PFSK-1 (cell line): ENCODE measurements at regions not wholly inside any gene's neighbourhood (a gene's known extent, or its start where the extent isn't known, plus 50 kb on each side); places are given as distances from the start of the nearest gene placed in this dataset.

Experiments
- FOXP2 ChIP-seq: optimal IDR thresholded peaks from 2 replicates; pipeline ENCODE3; 2011; ENCODE audit warnings: borderline replicate concordance, control low read depth, inconsistent platforms; ENCODE audit not compliant: insufficient read depth; ENCODE audit errors: extremely low read length, extremely low read depth
- POLR2AphosphoS5 ChIP-seq: IDR thresholded peaks from 2 replicates; pipeline ENCODE4 v1.6.1; 2012; ENCODE audit warnings: low read depth, mild to moderate bottlenecking, control low read depth, low read length, moderate library complexity
- SIN3A ChIP-seq: IDR thresholded peaks from 2 replicates; pipeline ENCODE4 v1.6.1; 2012; ENCODE audit warnings: mild to moderate bottlenecking, low read length, moderate library complexity, borderline replicate concordance; ENCODE audit not compliant: insufficient read depth
- TAF1 ChIP-seq: IDR thresholded peaks from 2 replicates; pipeline ENCODE4 v1.6.1; 2012; ENCODE audit warnings: low read length, control low read depth, borderline replicate concordance; ENCODE audit not compliant: insufficient read depth
- TF ChIP-seq, protein P1 (sequence below), 2 experiments: IDR thresholded peaks; 2 replicates each; pipeline versions ENCODE4 v1.6.1 to v1.8.0; 2011 to 2012; ENCODE audit warnings: low read depth in 2 of 2, low read length in 2 of 2, control low read depth in 1 of 2, inconsistent platforms in 1 of 2, mild to moderate bottlenecking in 1 of 2, moderate library complexity in 1 of 2; ENCODE audit not compliant: insufficient read depth in 1 of 2

DNA sequence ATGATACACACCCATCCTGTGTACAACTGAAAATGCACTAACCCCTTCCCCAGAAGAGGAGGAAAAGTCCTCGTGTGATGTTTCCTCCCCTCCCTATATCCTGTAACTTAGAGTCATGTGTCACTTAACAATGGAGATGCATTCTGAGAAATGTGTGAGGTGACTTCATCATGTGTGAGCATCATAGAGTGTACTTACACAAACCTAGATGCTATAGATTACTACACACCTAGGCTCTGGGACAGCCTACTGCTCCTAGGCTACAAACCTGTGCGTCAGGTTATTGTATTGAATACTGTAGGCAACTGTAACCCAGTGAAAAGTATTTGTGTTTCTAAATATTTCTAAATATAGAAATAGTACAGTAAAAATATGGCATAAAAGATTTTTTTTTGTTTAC, 98.6 kb upstream of the FAM180A start:
- TF ChIP-seq TAF1 (no peak), SIN3A (no peak), FOXP2 (no peak), POLR2AphosphoS5 (no peak)
- TF ChIP-seq, protein P1, sequence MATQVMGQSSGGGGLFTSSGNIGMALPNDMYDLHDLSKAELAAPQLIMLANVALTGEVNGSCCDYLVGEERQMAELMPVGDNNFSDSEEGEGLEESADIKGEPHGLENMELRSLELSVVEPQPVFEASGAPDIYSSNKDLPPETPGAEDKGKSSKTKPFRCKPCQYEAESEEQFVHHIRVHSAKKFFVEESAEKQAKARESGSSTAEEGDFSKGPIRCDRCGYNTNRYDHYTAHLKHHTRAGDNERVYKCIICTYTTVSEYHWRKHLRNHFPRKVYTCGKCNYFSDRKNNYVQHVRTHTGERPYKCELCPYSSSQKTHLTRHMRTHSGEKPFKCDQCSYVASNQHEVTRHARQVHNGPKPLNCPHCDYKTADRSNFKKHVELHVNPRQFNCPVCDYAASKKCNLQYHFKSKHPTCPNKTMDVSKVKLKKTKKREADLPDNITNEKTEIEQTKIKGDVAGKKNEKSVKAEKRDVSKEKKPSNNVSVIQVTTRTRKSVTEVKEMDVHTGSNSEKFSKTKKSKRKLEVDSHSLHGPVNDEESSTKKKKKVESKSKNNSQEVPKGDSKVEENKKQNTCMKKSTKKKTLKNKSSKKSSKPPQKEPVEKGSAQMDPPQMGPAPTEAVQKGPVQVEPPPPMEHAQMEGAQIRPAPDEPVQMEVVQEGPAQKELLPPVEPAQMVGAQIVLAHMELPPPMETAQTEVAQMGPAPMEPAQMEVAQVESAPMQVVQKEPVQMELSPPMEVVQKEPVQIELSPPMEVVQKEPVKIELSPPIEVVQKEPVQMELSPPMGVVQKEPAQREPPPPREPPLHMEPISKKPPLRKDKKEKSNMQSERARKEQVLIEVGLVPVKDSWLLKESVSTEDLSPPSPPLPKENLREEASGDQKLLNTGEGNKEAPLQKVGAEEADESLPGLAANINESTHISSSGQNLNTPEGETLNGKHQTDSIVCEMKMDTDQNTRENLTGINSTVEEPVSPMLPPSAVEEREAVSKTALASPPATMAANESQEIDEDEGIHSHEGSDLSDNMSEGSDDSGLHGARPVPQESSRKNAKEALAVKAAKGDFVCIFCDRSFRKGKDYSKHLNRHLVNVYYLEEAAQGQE (IDR thresholded peaks at IDR 0.05; ENCODE audit: insufficient read depth in 1 of 2, low read depth in 2 of 2, low read length in 2 of 2): no peak

DNA sequence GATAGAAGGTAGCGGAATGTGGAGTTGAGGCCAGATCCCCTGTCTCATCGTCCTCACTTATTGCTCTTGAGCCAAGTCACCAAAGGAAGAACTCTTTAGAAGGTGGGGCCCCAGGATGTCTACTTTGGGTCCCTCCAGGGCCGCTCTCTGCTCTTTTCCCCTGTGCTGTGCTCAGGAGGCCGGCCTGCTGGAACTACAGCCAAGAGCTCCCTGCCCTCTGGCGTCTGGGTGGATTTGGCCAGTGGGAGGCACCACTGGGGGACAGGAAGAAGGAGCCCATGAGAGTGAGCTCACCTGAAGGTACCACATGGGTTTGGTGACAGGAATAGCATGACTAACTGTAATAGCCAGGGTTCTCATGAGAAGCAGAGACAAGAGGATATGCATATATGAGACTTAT, 97.7 kb upstream of the FAM180A start:
- TF ChIP-seq FOXP2 (no peak), SIN3A (no peak), TAF1 (no peak), POLR2AphosphoS5 (no peak)
- TF ChIP-seq, protein P1 (IDR thresholded peaks at IDR 0.05; ENCODE audit: insufficient read depth in 1 of 2, low read depth in 2 of 2, low read length in 2 of 2): no peak

DNA sequence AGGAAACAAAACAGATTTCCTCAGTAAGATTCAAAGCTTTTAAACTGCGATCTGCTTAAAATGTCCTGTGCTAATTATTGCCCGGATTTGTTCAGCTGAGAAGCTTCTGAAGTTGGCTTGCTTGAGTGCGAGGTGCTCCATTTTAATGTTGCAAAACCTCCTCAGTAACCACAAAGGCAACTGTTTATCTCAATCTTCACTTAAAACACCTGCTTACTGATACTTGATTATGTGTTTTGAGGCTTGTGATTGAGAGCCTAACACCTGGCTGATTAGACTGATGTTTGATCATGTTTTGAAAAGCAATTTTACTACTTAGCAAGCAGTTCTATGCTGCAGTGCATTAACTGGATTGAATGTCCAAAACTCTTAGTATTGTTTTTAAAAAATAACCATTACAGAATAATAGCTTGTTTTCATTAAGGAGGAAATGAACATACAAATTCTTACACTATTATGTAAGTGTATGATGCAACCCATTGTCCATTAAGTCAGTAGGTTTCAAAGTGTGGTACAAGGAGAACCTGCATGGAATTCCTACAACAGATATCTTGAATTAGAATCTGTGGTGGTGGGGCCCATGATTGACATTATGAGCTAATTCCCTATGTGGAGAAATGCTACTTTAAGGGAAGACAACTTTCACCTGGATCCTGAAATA, 96.9 kb upstream of the FAM180A start:
- TF ChIP-seq TAF1: no peak
- no peak for TF ChIP-seq POLR2AphosphoS5
- TF ChIP-seq, protein P1 (IDR thresholded peaks at IDR 0.05; ENCODE audit: insufficient read depth in 1 of 2, low read depth in 2 of 2, low read length in 2 of 2): no peak
- TF ChIP-seq FOXP2: no peak
- no peak for TF ChIP-seq SIN3A

DNA sequence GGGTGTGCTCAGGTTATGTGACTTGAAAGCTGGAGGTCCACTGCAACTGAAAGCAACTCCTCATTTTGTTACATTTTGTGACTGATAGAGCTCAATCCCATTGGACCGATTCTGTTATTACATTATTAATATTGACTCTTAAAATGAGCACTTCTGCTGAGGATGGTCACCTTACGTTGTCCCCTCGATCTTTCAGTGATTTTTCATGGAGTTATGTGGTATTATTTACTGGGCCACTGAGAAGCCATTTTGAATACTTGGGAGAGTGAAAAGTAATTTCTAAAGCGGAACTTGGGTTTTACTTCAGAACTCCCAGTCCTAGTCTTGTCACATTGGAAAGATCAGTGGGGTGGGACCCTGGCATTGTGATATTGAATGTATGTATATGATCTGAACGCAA, 96.3 kb upstream of the FAM180A start:
- TF ChIP-seq POLR2AphosphoS5: no peak
- no peak for TF ChIP-seq FOXP2
- TF ChIP-seq TAF1: no peak
- TF ChIP-seq, protein P1 (IDR thresholded peaks at IDR 0.05; ENCODE audit: insufficient read depth in 1 of 2, low read depth in 2 of 2, low read length in 2 of 2): no peak
- TF ChIP-seq SIN3A: no peak

DNA sequence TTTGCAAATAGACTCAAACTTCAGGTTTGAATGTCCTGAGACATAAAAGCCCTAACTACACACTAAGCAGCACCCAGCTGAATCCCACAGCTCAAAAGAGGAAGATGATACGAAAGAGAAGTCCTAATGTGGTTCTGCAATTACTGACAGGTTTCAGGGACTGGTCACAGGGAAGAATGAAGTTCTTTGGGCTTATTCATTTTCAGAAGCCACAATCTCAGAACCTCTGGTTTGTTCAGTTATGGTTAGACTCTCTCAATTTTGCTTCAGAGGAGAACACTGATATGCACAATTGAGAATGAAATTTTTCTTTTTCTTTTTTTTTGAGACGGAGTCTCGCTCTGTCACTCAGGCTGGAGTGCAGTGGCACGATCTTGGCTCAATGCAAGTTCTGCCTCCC, 94.6 kb upstream of the FAM180A start:
- TF ChIP-seq POLR2AphosphoS5: no peak
- no peak for TF ChIP-seq FOXP2
- no peak for TF ChIP-seq TAF1
- no peak for TF ChIP-seq SIN3A
- TF ChIP-seq, protein P1 (IDR thresholded peaks at IDR 0.05; ENCODE audit: insufficient read depth in 1 of 2, low read depth in 2 of 2, low read length in 2 of 2): no peak
